Sigmoid colon (tissue), 6 donors: ENCODE measurements at regions not wholly inside any gene's neighbourhood (a gene's known extent, or its start where the extent isn't known, plus 50 kb on each side); places are given as distances from the start of the nearest gene placed in this dataset.
"Not testable (repeated sequence)": the region's sequence is repeated elsewhere in the genome, so short reads cannot be mapped to it uniquely, and the experiment has no call there.

Source experiments
- DNase-seq: peaks from one replicate; pipeline ENCODE4 v3.0.0-alpha.2; 2019
- H3K27ac ChIP-seq, 4 donors: fragments of 200-600 bp; sonication (generic); one replicate each; pipeline ENCODE4 v1.5.1; 2016 to 2019; ENCODE audit warnings: mild to moderate bottlenecking in 1 of 4
- H3K27me3 ChIP-seq, 3 donors: fragments of 200-600 bp; sonication (generic); one replicate each; pipeline ENCODE4 v1.5.1; 2019; ENCODE audit warnings: mild to moderate bottlenecking in 1 of 3
- H3K36me3 ChIP-seq, 4 donors: fragments of 200-600 bp; sonication (generic); one replicate each; pipeline ENCODE4 v1.5.1; 2016 to 2019
- H3K4me1 ChIP-seq, 4 donors: fragments of 200-600 bp; sonication (generic); one replicate each; pipeline ENCODE4 v1.5.1; 2017 to 2019
- H3K4me3 ChIP-seq, 4 donors: fragments of 200-600 bp; sonication (generic); one replicate each; pipeline ENCODE4 v1.5.1; 2017 to 2019; ENCODE audit warnings: mild to moderate bottlenecking in 2 of 4, moderate library complexity in 1 of 4
- H3K9me3 ChIP-seq, 4 donors: fragments of 200-600 bp in 3 of 4; sonication (generic) in 3 of 4; one replicate each; pipeline versions ENCODE4 v1.5.1 to v1.6.1; 2013 to 2019
- EP300 ChIP-seq, 4 donors: sonication (generic); formaldehyde crosslinking; IDR thresholded peaks; one replicate each; pipeline ENCODE4 v1.6.1; 2017; ENCODE audit warnings: antibody characterized with exemption in 4 of 4
- POLR2A ChIP-seq, 2 donors: fragments of 450-650 bp; IDR thresholded peaks; one replicate each; pipeline ENCODE4 v1.6.1; 2016; ENCODE audit warnings: antibody characterized with exemption in 2 of 2, mild to moderate bottlenecking in 2 of 2, moderate library complexity in 2 of 2
- POLR2AphosphoS5 ChIP-seq, 4 donors: sonication (generic); formaldehyde crosslinking; IDR thresholded peaks; one replicate each; pipeline ENCODE4 v1.6.1; 2017; ENCODE audit warnings: antibody characterized with exemption in 4 of 4
- WGBS, 2 donors: extraction: QIAGEN DNeasy Blood & Tissue Kit; methylation state at CpG; one replicate each; pipeline ENCODE4 v1.1.7; 2013; 5-methylcytosine and 5-hydroxymethylcytosine counted together
- intact Hi-C: fragments of 100-400 bp; cut with DNase I; formaldehyde crosslinking; loops from one replicate; pipeline ENCODE4 v1.15.1; 2023
- TF ChIP-seq, protein P1 (sequence below), 4 experiments: fragments of 450-650 bp in 3 of 4; fragments of 200-600 bp in 1 of 4; IDR thresholded peaks; one replicate each; pipeline ENCODE4 v1.5.1; 2016 to 2019; ENCODE audit warnings: antibody characterized with exemption in 4 of 4, mild to moderate bottlenecking in 3 of 4, moderate library complexity in 2 of 4
- donor health status: healthy with polysubstance abuse.
- donor health status: healthy.

DNA sequence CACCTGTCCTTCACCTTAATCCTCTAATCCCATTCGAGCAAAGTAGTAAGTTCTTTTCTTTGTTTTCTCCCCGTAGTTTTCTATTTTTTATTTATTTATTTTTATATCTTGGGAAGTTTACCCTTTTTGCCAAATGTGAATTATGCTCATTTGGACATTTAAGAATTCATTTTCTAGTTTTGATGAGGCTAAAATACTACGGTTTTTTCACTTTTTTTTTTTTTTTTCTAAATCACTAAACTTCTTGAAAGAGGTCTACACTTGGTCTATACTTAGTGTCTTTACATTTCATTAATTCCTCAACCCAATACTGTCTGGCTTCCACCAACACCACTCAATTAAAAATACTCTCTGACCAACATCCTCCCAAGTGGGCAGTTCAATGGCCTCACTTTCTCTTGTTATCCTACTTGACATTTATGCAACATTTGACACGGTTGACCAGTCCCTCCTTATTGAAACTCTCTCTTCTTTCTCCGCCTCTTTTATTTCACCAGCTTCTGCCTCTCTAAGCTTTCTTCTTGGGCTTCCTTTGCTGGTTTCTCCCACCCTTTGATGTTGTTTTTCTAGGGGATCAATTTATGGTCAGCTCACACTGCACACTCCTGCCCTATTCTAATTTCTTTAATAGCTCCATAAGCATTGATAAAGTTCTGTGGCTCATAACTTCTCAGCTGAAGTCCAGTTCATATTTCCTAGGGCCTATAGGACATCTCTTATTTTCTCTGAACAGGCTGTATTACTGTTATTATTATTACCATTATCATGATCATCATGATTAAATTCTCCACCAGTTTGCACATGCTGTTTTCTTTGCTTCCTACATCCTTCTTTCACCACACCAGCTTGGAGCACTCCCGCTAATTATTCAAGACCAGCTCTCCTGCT, 72.6 kb upstream of the CITED2 start:
- intact Hi-C loops = no loop called here
- no peaks in the 10 kb centered on the region for H3K9me3 ChIP-seq
- H3K27me3 ChIP-seq = no peaks in the 10 kb centered on the region
- H3K36me3 ChIP-seq = no peaks in the 10 kb centered on the region
- H3K27ac ChIP-seq = no peak overlapping the region
- WGBS, 2 donors = 92 to 95% methylated on average over 6 of the region's 6 CpGs
- peaks cover 0 to 3% (median 0%) of the 10 kb centered on the region in 4 donors for H3K4me1 ChIP-seq
- TF ChIP-seq EP300 (IDR thresholded peaks at IDR 0.05) (no peak), POLR2AphosphoS5 (IDR thresholded peaks at IDR 0.05) (no peak), POLR2A (IDR thresholded peaks at IDR 0.05) (no peak)
- TF ChIP-seq, protein P1, sequence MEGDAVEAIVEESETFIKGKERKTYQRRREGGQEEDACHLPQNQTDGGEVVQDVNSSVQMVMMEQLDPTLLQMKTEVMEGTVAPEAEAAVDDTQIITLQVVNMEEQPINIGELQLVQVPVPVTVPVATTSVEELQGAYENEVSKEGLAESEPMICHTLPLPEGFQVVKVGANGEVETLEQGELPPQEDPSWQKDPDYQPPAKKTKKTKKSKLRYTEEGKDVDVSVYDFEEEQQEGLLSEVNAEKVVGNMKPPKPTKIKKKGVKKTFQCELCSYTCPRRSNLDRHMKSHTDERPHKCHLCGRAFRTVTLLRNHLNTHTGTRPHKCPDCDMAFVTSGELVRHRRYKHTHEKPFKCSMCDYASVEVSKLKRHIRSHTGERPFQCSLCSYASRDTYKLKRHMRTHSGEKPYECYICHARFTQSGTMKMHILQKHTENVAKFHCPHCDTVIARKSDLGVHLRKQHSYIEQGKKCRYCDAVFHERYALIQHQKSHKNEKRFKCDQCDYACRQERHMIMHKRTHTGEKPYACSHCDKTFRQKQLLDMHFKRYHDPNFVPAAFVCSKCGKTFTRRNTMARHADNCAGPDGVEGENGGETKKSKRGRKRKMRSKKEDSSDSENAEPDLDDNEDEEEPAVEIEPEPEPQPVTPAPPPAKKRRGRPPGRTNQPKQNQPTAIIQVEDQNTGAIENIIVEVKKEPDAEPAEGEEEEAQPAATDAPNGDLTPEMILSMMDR (IDR thresholded peaks at IDR 0.05) = no peak
- no peak overlapping the region for H3K4me3 ChIP-seq
- no peak for DNase-seq

DNA sequence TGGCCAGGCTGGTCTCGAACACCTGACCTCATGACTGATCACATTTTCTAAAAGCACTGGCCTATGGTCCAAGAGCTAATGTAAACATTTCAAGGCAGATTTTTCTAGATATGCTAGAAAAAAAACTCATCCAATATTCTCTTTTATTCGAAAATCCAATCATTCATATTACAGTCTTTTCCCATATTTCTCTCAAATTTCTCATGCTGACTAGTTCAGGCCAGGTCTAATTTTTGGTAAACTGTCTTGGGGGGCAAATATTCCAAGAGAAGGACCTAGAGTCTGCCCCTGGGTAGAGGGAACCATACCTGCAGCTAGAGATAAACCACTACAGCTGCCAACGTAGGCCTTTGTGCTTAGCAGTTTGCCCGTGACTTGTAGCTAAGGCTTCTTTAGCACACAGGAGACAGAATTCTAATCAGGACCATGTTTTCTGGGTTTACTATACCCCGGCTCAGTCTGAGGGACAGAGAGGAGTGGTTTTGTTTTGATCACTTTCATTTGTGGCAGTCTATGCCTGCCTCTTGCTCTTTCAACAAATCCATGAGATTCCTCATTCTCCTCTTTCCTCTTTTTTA, 71.8 kb upstream of the CITED2 start:
- no peak overlapping the region for H3K27ac ChIP-seq
- no peaks in the 10 kb centered on the region for H3K9me3 ChIP-seq
- no peaks in the 10 kb centered on the region for H3K36me3 ChIP-seq
- no peak overlapping the region for H3K4me3 ChIP-seq
- TF ChIP-seq POLR2AphosphoS5 (IDR thresholded peaks at IDR 0.05) (no peak), EP300 (IDR thresholded peaks at IDR 0.05) (no peak), POLR2A (IDR thresholded peaks at IDR 0.05) (no peak)
- TF ChIP-seq, protein P1 (IDR thresholded peaks at IDR 0.05) = no peak
- intact Hi-C loops = no loop called here
- no peaks in the 10 kb centered on the region for H3K27me3 ChIP-seq
- 93 to 94% methylated on average over 5 of the region's 5 CpGs for WGBS, 2 donors
- peaks cover 0 to 3% (median 0%) of the 10 kb centered on the region in 4 donors for H3K4me1 ChIP-seq
- no peak for DNase-seq

DNA sequence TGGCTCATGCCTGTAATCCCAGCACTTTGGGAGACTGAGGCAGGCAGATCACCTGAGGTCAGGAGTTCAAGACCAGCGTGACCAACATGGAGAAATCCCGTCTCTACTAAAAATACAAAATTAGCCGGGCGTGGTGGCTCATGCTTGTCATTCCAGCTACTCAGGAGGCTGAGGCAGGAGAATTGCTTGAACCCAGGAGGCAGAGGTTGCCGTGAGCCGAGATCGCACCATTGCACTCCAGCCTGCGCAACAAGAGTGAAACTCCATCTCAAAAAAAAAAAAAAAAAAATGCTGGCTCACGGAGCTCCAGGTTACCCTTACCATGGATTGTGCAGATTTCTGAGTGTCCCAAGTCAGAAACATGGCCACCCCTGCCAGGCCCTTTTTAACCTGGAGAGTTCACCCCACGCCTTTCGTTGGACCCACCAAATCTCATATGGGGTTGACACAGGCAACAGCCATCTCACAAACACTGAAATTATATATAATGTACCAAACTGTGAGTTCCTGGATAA, 69.9 kb upstream of the CITED2 start:
- H3K36me3 ChIP-seq, H3K27ac ChIP-seq, H3K4me3 ChIP-seq, DNase-seq, H3K27me3 ChIP-seq, H3K9me3 ChIP-seq, intact Hi-C loops, H3K4me1 ChIP-seq: not testable (repeated sequence)
- WGBS, 2 donors = 95 to 96% methylated on average over 11 of the region's 11 CpGs

DNA sequence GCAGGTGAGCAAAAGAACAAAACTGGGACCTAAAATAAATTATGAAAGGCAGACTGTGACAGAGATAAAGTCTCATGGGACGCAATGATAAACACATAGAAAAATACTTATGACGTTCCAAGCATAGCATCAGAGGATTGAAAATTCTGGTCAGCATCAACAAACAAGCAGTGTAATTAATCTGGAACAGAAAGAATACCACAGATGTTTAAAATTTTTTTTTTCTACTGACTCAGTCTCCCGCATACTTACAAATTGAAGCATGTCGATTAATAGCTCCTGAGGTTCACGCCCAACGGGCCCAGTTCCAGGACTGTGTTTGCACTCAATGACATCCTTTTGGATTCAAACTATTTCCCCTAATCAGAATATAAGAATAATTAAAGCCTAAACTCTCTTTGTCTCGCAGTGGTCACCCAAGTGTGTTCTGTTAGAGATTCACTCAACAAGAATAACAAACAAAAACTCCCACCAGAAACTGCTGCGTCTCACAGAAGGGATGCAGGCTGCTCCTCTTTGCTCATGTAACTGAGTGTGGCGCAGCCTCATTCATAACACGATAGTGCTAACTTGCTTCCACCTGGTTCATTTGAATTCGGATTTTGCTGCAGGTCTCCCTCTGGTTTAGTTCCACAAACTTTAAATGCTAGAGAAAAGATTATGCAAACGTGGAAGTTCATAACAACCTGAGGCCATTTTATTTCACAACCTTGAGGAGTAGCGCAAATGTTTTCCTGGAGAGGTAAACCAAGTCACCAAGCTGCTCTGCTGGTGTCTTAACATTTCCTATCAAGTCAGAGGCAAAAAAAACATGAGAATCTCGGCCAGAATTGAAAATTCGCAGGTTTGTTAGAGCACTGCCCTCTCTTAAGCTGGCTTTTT, 69.0 kb upstream of the CITED2 start:
- no peaks in the 10 kb centered on the region for H3K36me3 ChIP-seq
- peaks cover 0 to 15% (median 2%) of the 10 kb centered on the region in 4 donors for H3K4me1 ChIP-seq
- TF ChIP-seq POLR2A (IDR thresholded peaks at IDR 0.05) = no peak
- TF ChIP-seq, protein P1 (IDR thresholded peaks at IDR 0.05) = no peak
- TF ChIP-seq EP300 (IDR thresholded peaks at IDR 0.05) = no peak
- no peak for TF ChIP-seq POLR2AphosphoS5 (IDR thresholded peaks at IDR 0.05)
- no peaks in the 10 kb centered on the region for H3K9me3 ChIP-seq
- no peak overlapping the region for H3K27ac ChIP-seq
- H3K27me3 ChIP-seq = no peaks in the 10 kb centered on the region
- WGBS, 2 donors = 84 to 86% methylated on average over 15 of the region's 15 CpGs
- H3K4me3 ChIP-seq = no peak overlapping the region
- intact Hi-C loops = no loop called here
- DNase-seq = no peak
